Fibroblast of villous mesenchyme (primary cell): ENCODE measurements at regions not wholly inside any gene's neighbourhood (a gene's known extent, or its start where the extent isn't known, plus 50 kb on each side); places are given as distances from the start of the nearest gene placed in this dataset.

ENCODE experiments used
- DNase-seq: peaks from one replicate; pipeline ENCODE4 v3.0.0-alpha.2; 2010; ENCODE audit warnings: low read depth
- H3K4me3 ChIP-seq: 2 replicates; pipeline ENCODE4 v1.5.1; 2011; ENCODE audit warnings: low read depth, mild to moderate bottlenecking, low read length
- TF ChIP-seq, protein P1 (sequence below): IDR thresholded peaks from 2 replicates; pipeline ENCODE4 v1.5.1; 2012; ENCODE audit warnings: low read depth, mild to moderate bottlenecking, low read length; ENCODE audit not compliant: insufficient read depth

GRCh38 chr12:85369365-85370154 is 89.5 kb downstream of the ALX1 start:
- H3K4me3 ChIP-seq = no peak overlapping the region
- TF ChIP-seq, protein P1, sequence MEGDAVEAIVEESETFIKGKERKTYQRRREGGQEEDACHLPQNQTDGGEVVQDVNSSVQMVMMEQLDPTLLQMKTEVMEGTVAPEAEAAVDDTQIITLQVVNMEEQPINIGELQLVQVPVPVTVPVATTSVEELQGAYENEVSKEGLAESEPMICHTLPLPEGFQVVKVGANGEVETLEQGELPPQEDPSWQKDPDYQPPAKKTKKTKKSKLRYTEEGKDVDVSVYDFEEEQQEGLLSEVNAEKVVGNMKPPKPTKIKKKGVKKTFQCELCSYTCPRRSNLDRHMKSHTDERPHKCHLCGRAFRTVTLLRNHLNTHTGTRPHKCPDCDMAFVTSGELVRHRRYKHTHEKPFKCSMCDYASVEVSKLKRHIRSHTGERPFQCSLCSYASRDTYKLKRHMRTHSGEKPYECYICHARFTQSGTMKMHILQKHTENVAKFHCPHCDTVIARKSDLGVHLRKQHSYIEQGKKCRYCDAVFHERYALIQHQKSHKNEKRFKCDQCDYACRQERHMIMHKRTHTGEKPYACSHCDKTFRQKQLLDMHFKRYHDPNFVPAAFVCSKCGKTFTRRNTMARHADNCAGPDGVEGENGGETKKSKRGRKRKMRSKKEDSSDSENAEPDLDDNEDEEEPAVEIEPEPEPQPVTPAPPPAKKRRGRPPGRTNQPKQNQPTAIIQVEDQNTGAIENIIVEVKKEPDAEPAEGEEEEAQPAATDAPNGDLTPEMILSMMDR = no peak
- no peak for DNase-seq

- TF ChIP-seq, protein P1 = no peak
- H3K4me3 ChIP-seq = no peak overlapping the region
- DNase-seq = no peak
Observed at GRCh38 chr12:85373045-85373444, 93.0 kb downstream of the ALX1 start.

DNA sequence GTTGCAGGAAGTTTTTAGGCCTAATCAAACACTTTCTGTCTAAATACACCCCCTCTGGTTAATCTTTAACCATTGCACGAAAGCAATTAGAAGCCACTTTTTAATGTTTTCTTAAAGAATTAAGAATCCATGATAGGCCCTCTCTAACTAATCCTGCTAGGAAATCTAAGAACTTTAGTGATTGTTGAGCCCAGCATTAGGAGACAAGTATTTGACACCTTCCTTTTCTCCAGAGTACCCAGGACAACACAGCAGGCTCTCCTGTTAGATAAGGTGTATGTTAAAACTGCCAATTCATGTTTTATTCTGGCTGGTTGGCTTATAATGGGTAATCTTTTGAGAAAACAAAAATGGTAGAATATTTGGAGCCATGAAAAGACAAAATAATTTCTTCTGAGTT is 95.0 kb downstream of the ALX1 start:
- no peak overlapping the region for H3K4me3 ChIP-seq
- no peak for DNase-seq
- TF ChIP-seq, protein P1 = no peak

DNA sequence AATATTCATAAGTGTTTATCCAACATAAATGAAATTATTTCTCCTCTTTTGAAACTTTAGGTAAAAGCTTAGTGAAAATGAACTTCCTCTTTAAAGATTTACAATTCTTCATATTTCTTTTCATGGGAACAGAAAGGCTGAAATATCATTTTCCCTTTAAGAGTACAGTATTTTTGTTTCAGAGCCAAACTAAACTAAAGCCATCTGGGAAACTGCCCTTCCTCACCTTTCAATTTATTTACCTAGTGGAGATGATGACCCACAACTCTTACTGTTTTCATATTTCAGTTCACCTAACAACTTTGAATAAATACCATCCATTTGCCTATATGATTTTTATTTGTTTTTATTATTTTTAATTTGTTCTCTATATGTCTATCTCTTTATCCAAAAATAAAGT is 105.4 kb downstream of the ALX1 start:
- H3K4me3 ChIP-seq = no peak overlapping the region
- DNase-seq = no peak
- TF ChIP-seq, protein P1 = no peak

- DNase-seq = no peak
- no peak overlapping the region for H3K4me3 ChIP-seq
- TF ChIP-seq, protein P1 = no peak
Observed at GRCh38 chr12:85390266-85390665, 110.2 kb downstream of the ALX1 start.

DNA sequence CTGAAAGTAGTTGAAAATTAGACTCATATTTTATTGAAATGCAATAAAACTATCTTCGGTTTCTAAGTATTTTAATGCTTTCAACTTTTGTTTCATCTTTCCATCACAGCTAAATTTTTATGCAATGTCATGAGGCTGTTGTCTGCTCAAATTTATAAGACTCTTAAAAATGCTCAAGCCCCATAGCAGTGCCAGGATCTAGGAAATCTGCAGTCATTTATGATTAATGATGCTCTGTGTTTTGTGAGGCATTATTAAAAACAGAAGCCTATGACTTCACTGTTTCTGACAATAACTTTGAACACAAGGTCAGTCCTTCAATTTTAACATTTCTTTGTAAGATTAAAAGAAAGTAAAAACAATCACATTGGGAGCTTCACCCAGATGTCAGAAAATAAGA is 112.5 kb downstream of the ALX1 start:
- no peak for DNase-seq

GRCh38 chr12:85393606-85394005 is 113.6 kb downstream of the ALX1 start:
- no peak overlapping the region for H3K4me3 ChIP-seq
- TF ChIP-seq, protein P1 = no peak
- no peak for DNase-seq

More for the DNA sequence above, 112.5 kb downstream of the ALX1 start:
- no peak overlapping the region for H3K4me3 ChIP-seq
- TF ChIP-seq, protein P1 = no peak
